ENCODE measurements at regions not wholly inside any gene's neighbourhood (a gene's known extent, or its start where the extent isn't known, plus 50 kb on each side); places are given as distances from the start of the nearest gene placed in this dataset.
"Not testable (repeated sequence)": the region's sequence is repeated elsewhere in the genome, so short reads cannot be mapped to it uniquely, and the experiment has no call there.

GRCh38 chr14:28382444-28383190 lies 384.0 kb upstream of the FOXG1 start:
- H3K9me3 ChIP-seq (ENCODE audit: low read length): peaks cover 5% of the 10 kb centered on the region
- no peak overlapping the region for H3K9ac ChIP-seq (ENCODE audit: low read length)
- TF ChIP-seq RAD21 (conservative IDR thresholded peaks at IDR 0.05) (peak; percentile 12), MXI1 (conservative IDR thresholded peaks at IDR 0.05; ENCODE audit: poor library complexity, severe bottlenecking) (no peak), SMC3 (conservative IDR thresholded peaks at IDR 0.05; ENCODE audit: poor library complexity) (no peak), POLR2AphosphoS5 (IDR thresholded peaks at IDR 0.05) (no peak), EP300 (conservative IDR thresholded peaks at IDR 0.05; ENCODE audit: poor library complexity, severe bottlenecking) (peak; percentile 54), REST (IDR thresholded peaks at IDR 0.05; ENCODE audit: borderline replicate concordance) (no peak), CTCF (IDR thresholded peaks at IDR 0.05; ENCODE audit: poor library complexity, severe bottlenecking) (no peak), TAF1 (IDR thresholded peaks at IDR 0.05; ENCODE audit: low read depth) (no peak), EZH2 (IDR thresholded peaks at IDR 0.05; ENCODE audit: borderline replicate concordance, insufficient read depth, low read length, poor library complexity, severe bottlenecking) (no peak)
- H3K9me2 ChIP-seq (ENCODE audit: insufficient read depth, low read length): no peaks in the 10 kb centered on the region
- H3F3A ChIP-seq (ENCODE audit: insufficient read depth, low read length, poor library complexity, severe bottlenecking): no peaks in the 10 kb centered on the region
- no peak overlapping the region for H3K4me3 ChIP-seq (ENCODE audit: low read length)
- no peaks in the 10 kb centered on the region for H3K79me2 ChIP-seq (replicated peaks; ENCODE audit: insufficient read depth, low read length)
- H2AFZ ChIP-seq (ENCODE audit: low read depth, low read length): no peak overlapping the region
- H3K27ac ChIP-seq (ENCODE audit: low read length): peak overlapping the region; percentile 60
- H3K36me3 ChIP-seq (ENCODE audit: insufficient read depth, low read length): no peaks in the 10 kb centered on the region
- no peaks in the 10 kb centered on the region for H3K27me3 ChIP-seq (ENCODE audit: insufficient read depth, low read depth, low read length)
- H4K20me1 ChIP-seq (ENCODE audit: insufficient read depth): no peaks in the 10 kb centered on the region
- H3K4me2 ChIP-seq (ENCODE audit: low read length): no peak overlapping the region

GRCh38 chr14:28398506-28398905 lies 368.1 kb upstream of the FOXG1 start:
- no peak overlapping the region for H3K27ac ChIP-seq (ENCODE audit: low read length)
- H3K27me3 ChIP-seq (ENCODE audit: insufficient read depth, low read depth, low read length): no peaks in the 10 kb centered on the region
- no peaks in the 10 kb centered on the region for H3K79me2 ChIP-seq (replicated peaks; ENCODE audit: insufficient read depth, low read length)
- H2AFZ ChIP-seq (ENCODE audit: low read depth, low read length): no peak overlapping the region
- no peak overlapping the region for H3K4me3 ChIP-seq (ENCODE audit: low read length)
- H3K4me2 ChIP-seq (ENCODE audit: low read length): no peak overlapping the region
- no peaks in the 10 kb centered on the region for H3K9me2 ChIP-seq (ENCODE audit: insufficient read depth, low read length)
- no peaks in the 10 kb centered on the region for H3F3A ChIP-seq (ENCODE audit: insufficient read depth, low read length, poor library complexity, severe bottlenecking)
- H4K20me1 ChIP-seq (ENCODE audit: insufficient read depth): no peaks in the 10 kb centered on the region
- H3K9me3 ChIP-seq (ENCODE audit: low read length): no peaks in the 10 kb centered on the region
- no peaks in the 10 kb centered on the region for H3K36me3 ChIP-seq (ENCODE audit: insufficient read depth, low read length)
- TF ChIP-seq REST (IDR thresholded peaks at IDR 0.05; ENCODE audit: borderline replicate concordance) (no peak), TAF1 (IDR thresholded peaks at IDR 0.05; ENCODE audit: low read depth) (no peak), EZH2 (IDR thresholded peaks at IDR 0.05; ENCODE audit: borderline replicate concordance, insufficient read depth, low read length, poor library complexity, severe bottlenecking) (no peak), RAD21 (conservative IDR thresholded peaks at IDR 0.05) (no peak), EP300 (conservative IDR thresholded peaks at IDR 0.05; ENCODE audit: poor library complexity, severe bottlenecking) (no peak), POLR2AphosphoS5 (IDR thresholded peaks at IDR 0.05) (no peak), CTCF (IDR thresholded peaks at IDR 0.05; ENCODE audit: poor library complexity, severe bottlenecking) (no peak), MXI1 (conservative IDR thresholded peaks at IDR 0.05; ENCODE audit: poor library complexity, severe bottlenecking) (no peak), SMC3 (conservative IDR thresholded peaks at IDR 0.05; ENCODE audit: poor library complexity) (no peak)
- no peak overlapping the region for H3K9ac ChIP-seq (ENCODE audit: low read length)

GRCh38 chr14:28401705-28402104 lies 364.9 kb upstream of the FOXG1 start:
- not testable (repeated sequence) for H3K36me3 ChIP-seq (ENCODE audit: insufficient read depth, low read length); H3K9ac ChIP-seq (ENCODE audit: low read length); H3K27ac ChIP-seq (ENCODE audit: low read length); H3K9me2 ChIP-seq (ENCODE audit: insufficient read depth, low read length); H4K20me1 ChIP-seq (ENCODE audit: insufficient read depth); H3K4me3 ChIP-seq (ENCODE audit: low read length); H2AFZ ChIP-seq (ENCODE audit: low read depth, low read length); H3F3A ChIP-seq (ENCODE audit: insufficient read depth, low read length, poor library complexity, severe bottlenecking); H3K79me2 ChIP-seq (replicated peaks; ENCODE audit: insufficient read depth, low read length); H3K4me2 ChIP-seq (ENCODE audit: low read length); H3K27me3 ChIP-seq (ENCODE audit: insufficient read depth, low read depth, low read length); H3K9me3 ChIP-seq (ENCODE audit: low read length)
